K562 (cell line): ENCODE measurements at regions not wholly inside any gene's neighbourhood (a gene's known extent, or its start where the extent isn't known, plus 50 kb on each side); places are given as distances from the start of the nearest gene placed in this dataset.

ENCODE experiments used
- FIP1L1 ChIP-seq: fragments of 200-400 bp; formaldehyde crosslinking; IDR thresholded peaks from 2 replicates; pipeline ENCODE4 v1.6.1; 2018; ENCODE audit warnings: mild to moderate bottlenecking, low read depth, low read length; ENCODE audit not compliant: poor library complexity, severe bottlenecking
- GTF2B ChIP-seq: IDR thresholded peaks from 2 replicates; pipeline ENCODE4 v1.6.1; 2011; ENCODE audit not compliant: insufficient read length; ENCODE audit errors: extremely low read depth
- JUND ChIP-seq, 2 experiments: IDR thresholded peaks; 2 replicates in 1 of 2; 3 replicates in 1 of 2; pipeline ENCODE4 v1.6.1; 2011; ENCODE audit warnings: borderline replicate concordance in 2 of 2, low read depth in 2 of 2, low read length in 2 of 2, improper control_type of control experiment in 1 of 2, missing biosample characterization in 1 of 2, missing genetic modification characterization in 1 of 2, missing genetic modification reagents in 1 of 2
- MEF2A ChIP-seq: IDR thresholded peaks from 2 replicates; pipeline ENCODE4 v1.6.1; 2011; ENCODE audit warnings: low read depth, mild to moderate bottlenecking, low read length, moderate library complexity; ENCODE audit not compliant: control insufficient read depth
- MGA ChIP-seq: fragments of 450-650 bp; IDR thresholded peaks from 2 replicates; pipeline ENCODE4 v1.6.1; 2016; ENCODE audit warnings: mild to moderate bottlenecking, moderate library complexity
- SP1 ChIP-seq: sonication (generic); formaldehyde crosslinking; IDR thresholded peaks from 2 replicates; pipeline ENCODE4 v1.8.1; 2022; ENCODE audit warnings: mild to moderate bottlenecking, missing genetic modification reagents
- ZNF143 ChIP-seq: sonication (generic); formaldehyde crosslinking; IDR thresholded peaks from 2 replicates; pipeline ENCODE4 v1.9.0; 2022; ENCODE audit warnings: mild to moderate bottlenecking, missing genetic modification reagents
- ZNF780A ChIP-seq: fragments of 250-450 bp; sonication (Bioruptor Pico); IDR thresholded peaks from 2 replicates; pipeline ENCODE4 v1.5.0; 2021; ENCODE audit warnings: mild to moderate bottlenecking

- no peak for TF ChIP-seq MGA
- no peak for TF ChIP-seq ZNF143
- TF ChIP-seq GTF2B: no peak
- TF ChIP-seq FIP1L1: no peak
- no peak for TF ChIP-seq SP1 (CRISPR knock-in tag)
- no peak for TF ChIP-seq JUND (IDR thresholded peaks at IDR 0.05; ENCODE audit: borderline replicate concordance, low read depth, low read length)
- TF ChIP-seq JUND (tag; IDR thresholded peaks at IDR 0.05; ENCODE audit: borderline replicate concordance, low read depth, low read length): no peak
- TF ChIP-seq MEF2A: no peak
- no peak for TF ChIP-seq ZNF780A
Measured at GRCh38 chr2:188893972-188894371, 80.2 kb upstream of the COL3A1 start (continued).
